HPDE6-E6E7 (cell line): ENCODE measurements at regions not wholly inside any gene's neighbourhood (a gene's known extent, or its start where the extent isn't known, plus 50 kb on each side); places are given as distances from the start of the nearest gene placed in this dataset.
"Not testable (repeated sequence)": the region's sequence is repeated elsewhere in the genome, so short reads cannot be mapped to it uniquely, and the experiment has no call there.

Source experiments
- DNase-seq: peaks from one replicate; pipeline ENCODE4 v3.0.0; 2011; ENCODE audit warnings: missing footprints; ENCODE audit errors: extremely low spot score

- no peak for DNase-seq
Measured at GRCh38 chr12:89228491-89228890, 123.8 kb downstream of the DUSP6 start.

GRCh38 chr12:89227774-89228173 lies 124.5 kb downstream of the DUSP6 start:
- no peak for DNase-seq

- peak; percentile 74 for DNase-seq
Measured at GRCh38 chr12:89225808-89226411, 126.4 kb downstream of the DUSP6 start.

- peak; percentile 83 for DNase-seq
Measured at GRCh38 chr12:89225401-89225800, 126.9 kb downstream of the DUSP6 start.

- DNase-seq: not testable (repeated sequence)
Measured at GRCh38 chr12:89222580-89222979, 129.7 kb downstream of the DUSP6 start.

- no peak for DNase-seq
Measured at GRCh38 chr12:89217472-89217871, 134.8 kb downstream of the DUSP6 start.

GRCh38 chr12:89216211-89216952 lies 135.9 kb downstream of the DUSP6 start:
- no peak for DNase-seq

- DNase-seq: no peak
Measured at GRCh38 chr12:89215196-89215595, 137.1 kb downstream of the DUSP6 start.

GRCh38 chr12:89213747-89214146 lies 138.6 kb downstream of the DUSP6 start:
- no peak for DNase-seq

GRCh38 chr12:89213139-89213538 lies 139.2 kb downstream of the DUSP6 start:
- no peak for DNase-seq

GRCh38 chr12:89212339-89212771 lies 139.9 kb downstream of the DUSP6 start:
- no peak for DNase-seq

- DNase-seq: no peak
Measured at GRCh38 chr12:89211456-89211855, 140.8 kb downstream of the DUSP6 start.

GRCh38 chr12:89210277-89210676 lies 142.0 kb downstream of the DUSP6 start:
- no peak for DNase-seq

- DNase-seq: no peak
Measured at GRCh38 chr12:89208661-89209096, 143.6 kb downstream of the DUSP6 start.

GRCh38 chr12:89206390-89206789 lies 145.9 kb downstream of the DUSP6 start:
- no peak for DNase-seq

GRCh38 chr12:89205517-89205916 lies 146.8 kb downstream of the DUSP6 start:
- DNase-seq: no peak

GRCh38 chr12:89203144-89203543 lies 149.2 kb downstream of the DUSP6 start:
- no peak for DNase-seq

GRCh38 chr12:89200217-89200616 lies 152.1 kb downstream of the DUSP6 start:
- DNase-seq: no peak

GRCh38 chr12:89195470-89195869 lies 156.8 kb downstream of the DUSP6 start:
- DNase-seq: no peak

GRCh38 chr12:89194683-89195082 lies 157.6 kb downstream of the DUSP6 start:
- no peak for DNase-seq

GRCh38 chr12:89192429-89192828 lies 159.9 kb downstream of the DUSP6 start:
- no peak for DNase-seq

- DNase-seq: not testable (repeated sequence)
Measured at GRCh38 chr12:89191597-89191996, 160.7 kb downstream of the DUSP6 start.

- DNase-seq: no peak
Measured at GRCh38 chr12:89189448-89189847, 162.9 kb downstream of the DUSP6 start.
